Body of pancreas (tissue), 4 donors: ENCODE measurements at regions not wholly inside any gene's neighbourhood (a gene's known extent, or its start where the extent isn't known, plus 50 kb on each side); places are given as distances from the start of the nearest gene placed in this dataset.

Source experiments
- CTCF ChIP-seq, 7 experiments: fragments of 450-650 bp in 4 of 7; fragments of 200-600 bp in 3 of 7; sonication (generic) in 3 of 7; IDR thresholded peaks; one replicate each; pipeline ENCODE4 v1.5.1; 2016 to 2019; ENCODE audit warnings: antibody characterized with exemption in 7 of 7
- POLR2A ChIP-seq, 3 donors: fragments of 450-650 bp; IDR thresholded peaks; one replicate each; pipeline ENCODE4 v1.6.1; 2016; ENCODE audit warnings: antibody characterized with exemption in 3 of 3, mild to moderate bottlenecking in 2 of 3

GRCh38 chr14:26261368-26262122 is 336.3 kb downstream of the NOVA1 start:
- TF ChIP-seq POLR2A (IDR thresholded peaks at IDR 0.05) (no peak), CTCF (IDR thresholded peaks at IDR 0.05) (no peak)
